Loucy (cell line): ENCODE measurements at regions not wholly inside any gene's neighbourhood (a gene's known extent, or its start where the extent isn't known, plus 50 kb on each side); places are given as distances from the start of the nearest gene placed in this dataset.

Experiments used
- EZH2phosphoT487 ChIP-seq: fragments of 200-600 bp; IDR thresholded peaks from 2 replicates; pipeline ENCODE4 v1.6.1; 2018; ENCODE audit warnings: antibody characterized with exemption, mild to moderate bottlenecking, moderate library complexity, borderline replicate concordance
- TF ChIP-seq, protein P1 (sequence below): fragments of 200-600 bp; sonication (generic); conservative IDR thresholded peaks from 2 replicates; pipeline ENCODE4 v1.5.1; 2014; ENCODE audit warnings: mild to moderate bottlenecking, antibody characterized with exemption, low read length

- TF ChIP-seq, protein P1, sequence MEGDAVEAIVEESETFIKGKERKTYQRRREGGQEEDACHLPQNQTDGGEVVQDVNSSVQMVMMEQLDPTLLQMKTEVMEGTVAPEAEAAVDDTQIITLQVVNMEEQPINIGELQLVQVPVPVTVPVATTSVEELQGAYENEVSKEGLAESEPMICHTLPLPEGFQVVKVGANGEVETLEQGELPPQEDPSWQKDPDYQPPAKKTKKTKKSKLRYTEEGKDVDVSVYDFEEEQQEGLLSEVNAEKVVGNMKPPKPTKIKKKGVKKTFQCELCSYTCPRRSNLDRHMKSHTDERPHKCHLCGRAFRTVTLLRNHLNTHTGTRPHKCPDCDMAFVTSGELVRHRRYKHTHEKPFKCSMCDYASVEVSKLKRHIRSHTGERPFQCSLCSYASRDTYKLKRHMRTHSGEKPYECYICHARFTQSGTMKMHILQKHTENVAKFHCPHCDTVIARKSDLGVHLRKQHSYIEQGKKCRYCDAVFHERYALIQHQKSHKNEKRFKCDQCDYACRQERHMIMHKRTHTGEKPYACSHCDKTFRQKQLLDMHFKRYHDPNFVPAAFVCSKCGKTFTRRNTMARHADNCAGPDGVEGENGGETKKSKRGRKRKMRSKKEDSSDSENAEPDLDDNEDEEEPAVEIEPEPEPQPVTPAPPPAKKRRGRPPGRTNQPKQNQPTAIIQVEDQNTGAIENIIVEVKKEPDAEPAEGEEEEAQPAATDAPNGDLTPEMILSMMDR: no peak
- TF ChIP-seq EZH2phosphoT487: no peak
Measured at GRCh38 chr4:11878241-11878640, 449.5 kb upstream of the HS3ST1 start.
